Gastroesophageal sphincter (tissue), 4 donors: ENCODE measurements at regions not wholly inside any gene's neighbourhood (a gene's known extent, or its start where the extent isn't known, plus 50 kb on each side); places are given as distances from the start of the nearest gene placed in this dataset.

ENCODE experiments used
- ATAC-seq: fragments of 150-250 bp; one replicate; pipeline ENCODE4 v1.9.1; 2016; ENCODE audit warnings: mild to moderate bottlenecking, moderate library complexity
- H3K27ac ChIP-seq, 4 donors: fragments of 200-600 bp; sonication (generic) in 3 of 4; 1 replicate in 3 of 4; 2 replicates in 1 of 4; pipeline ENCODE4 v1.5.1; 2016 to 2019
- H3K27me3 ChIP-seq: fragments of 200-600 bp; sonication (generic); one replicate; pipeline ENCODE4 v1.5.1; 2019
- H3K36me3 ChIP-seq, 2 donors: fragments of 200-600 bp; sonication (generic); one replicate each; pipeline ENCODE4 v1.5.1; 2019; ENCODE audit warnings: control low read depth in 1 of 2
- H3K4me1 ChIP-seq, 3 donors: fragments of 200-600 bp; sonication (generic); 1 replicate in 2 of 3; 2 replicates in 1 of 3; pipeline ENCODE4 v1.5.1; 2016 to 2019; ENCODE audit warnings: control low read depth in 2 of 3
- H3K4me3 ChIP-seq, 2 donors: fragments of 200-600 bp; sonication (generic); one replicate each; pipeline ENCODE4 v1.5.1; 2019; ENCODE audit warnings: mild to moderate bottlenecking in 1 of 2, moderate library complexity in 1 of 2
- H3K9me3 ChIP-seq, 3 donors: fragments of 200-600 bp; sonication (generic); one replicate each; pipeline ENCODE4 v1.5.1; 2017 to 2019; ENCODE audit warnings: control low read depth in 2 of 3
- EP300 ChIP-seq: sonication (generic); formaldehyde crosslinking; IDR thresholded peaks from one replicate; pipeline ENCODE4 v1.6.1; 2017; ENCODE audit warnings: antibody characterized with exemption, mild to moderate bottlenecking
- POLR2A ChIP-seq, 2 donors: fragments of 450-650 bp; IDR thresholded peaks; one replicate each; pipeline ENCODE4 v1.6.1; 2017; ENCODE audit warnings: antibody characterized with exemption in 2 of 2, mild to moderate bottlenecking in 2 of 2, moderate library complexity in 1 of 2
- POLR2AphosphoS5 ChIP-seq: sonication (generic); formaldehyde crosslinking; IDR thresholded peaks from one replicate; pipeline ENCODE4 v1.6.1; 2017; ENCODE audit warnings: antibody characterized with exemption
- WGBS, 2 donors: methylation state at CpG; one replicate each; pipeline ENCODE4 v1.1.5; 2018; ENCODE audit warnings: low coverage in 1 of 2; 5-methylcytosine and 5-hydroxymethylcytosine counted together
- TF ChIP-seq, protein P1 (sequence below), 4 experiments: fragments of 200-600 bp in 2 of 4; fragments of 450-650 bp in 2 of 4; sonication (generic) in 1 of 4; IDR thresholded peaks; one replicate each; pipeline ENCODE4 v1.5.1; 2017 to 2019; ENCODE audit warnings: antibody characterized with exemption in 4 of 4, mild to moderate bottlenecking in 2 of 4, moderate library complexity in 2 of 4

DNA sequence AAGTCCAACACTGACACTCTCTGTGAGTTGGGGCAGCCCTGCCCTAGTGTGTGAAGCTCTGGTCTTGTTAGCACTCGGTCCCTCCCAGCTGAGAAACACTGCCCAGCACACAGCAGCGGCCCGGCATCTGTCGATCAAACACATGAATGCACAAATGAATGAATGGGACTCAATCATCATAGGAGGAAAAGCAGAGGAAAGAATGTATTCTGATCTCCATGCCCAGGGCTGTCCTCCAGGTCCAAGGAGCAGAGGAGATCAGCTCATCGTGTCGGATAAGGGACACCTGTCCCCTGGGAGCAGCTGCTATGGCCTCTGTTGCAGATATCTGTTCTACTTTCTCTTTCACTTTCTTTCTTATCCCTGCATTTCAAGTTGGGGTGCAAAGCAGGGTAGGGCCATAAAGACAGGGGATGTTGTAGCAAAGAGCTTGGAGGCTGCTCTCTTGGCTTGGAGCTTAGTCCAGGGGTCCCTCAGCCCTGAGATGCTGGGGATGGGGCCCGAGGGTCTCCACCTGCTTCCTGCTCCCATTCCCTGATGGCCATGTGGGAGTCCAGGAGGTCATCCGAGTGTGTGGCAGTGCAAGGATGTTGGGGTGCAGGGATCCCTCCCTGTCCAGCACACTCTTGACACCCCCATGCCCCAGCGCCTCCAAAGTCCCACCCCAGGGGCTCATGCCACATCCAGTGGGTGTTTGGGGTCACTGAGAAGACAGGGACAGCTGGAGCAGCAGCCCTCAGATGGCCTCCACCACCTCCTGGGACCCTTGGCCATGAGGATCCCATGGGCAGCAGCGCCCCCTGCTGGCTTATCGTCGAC is 88.2 kb downstream of the IRF8 start:
- Histone ChIP-seq H3K9me3 (no peaks in the 10 kb centered on the region), H3K27ac (no peak overlapping the region), H3K36me3 (no peaks in the 10 kb centered on the region), H3K4me1 (peaks cover 0 to 9% (median 2%) of the 10 kb centered on the region in 3 donors), H3K27me3 (peaks cover 32% of the 10 kb centered on the region), H3K4me3 (peak overlapping the region in 1 of 2 donors; percentile 20)
- peak; percentile 23 for ATAC-seq
- TF ChIP-seq, protein P1, sequence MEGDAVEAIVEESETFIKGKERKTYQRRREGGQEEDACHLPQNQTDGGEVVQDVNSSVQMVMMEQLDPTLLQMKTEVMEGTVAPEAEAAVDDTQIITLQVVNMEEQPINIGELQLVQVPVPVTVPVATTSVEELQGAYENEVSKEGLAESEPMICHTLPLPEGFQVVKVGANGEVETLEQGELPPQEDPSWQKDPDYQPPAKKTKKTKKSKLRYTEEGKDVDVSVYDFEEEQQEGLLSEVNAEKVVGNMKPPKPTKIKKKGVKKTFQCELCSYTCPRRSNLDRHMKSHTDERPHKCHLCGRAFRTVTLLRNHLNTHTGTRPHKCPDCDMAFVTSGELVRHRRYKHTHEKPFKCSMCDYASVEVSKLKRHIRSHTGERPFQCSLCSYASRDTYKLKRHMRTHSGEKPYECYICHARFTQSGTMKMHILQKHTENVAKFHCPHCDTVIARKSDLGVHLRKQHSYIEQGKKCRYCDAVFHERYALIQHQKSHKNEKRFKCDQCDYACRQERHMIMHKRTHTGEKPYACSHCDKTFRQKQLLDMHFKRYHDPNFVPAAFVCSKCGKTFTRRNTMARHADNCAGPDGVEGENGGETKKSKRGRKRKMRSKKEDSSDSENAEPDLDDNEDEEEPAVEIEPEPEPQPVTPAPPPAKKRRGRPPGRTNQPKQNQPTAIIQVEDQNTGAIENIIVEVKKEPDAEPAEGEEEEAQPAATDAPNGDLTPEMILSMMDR (IDR thresholded peaks at IDR 0.05): peak in 2 of 4 experiments; percentile 45 to 79
- TF ChIP-seq EP300: no peak
- WGBS, 2 donors: 33 to 45% methylated on average over 1 to 4 of the region's 12 CpGs

DNA sequence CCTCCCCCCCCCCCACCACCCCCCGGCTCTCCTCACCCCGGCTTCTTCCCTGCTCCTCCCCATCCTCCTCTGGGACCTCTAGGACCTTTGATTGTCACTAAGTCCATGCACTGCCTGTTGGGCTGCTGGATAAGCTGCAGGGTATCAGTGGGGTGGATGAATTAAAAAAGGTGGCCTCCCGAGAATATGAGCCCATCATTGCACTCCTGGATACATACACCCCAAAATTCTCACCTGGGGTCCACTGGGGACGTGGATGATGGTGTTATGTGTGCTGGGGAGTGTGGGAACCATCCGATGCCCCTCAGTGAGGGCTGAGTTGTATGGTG is 88.8 kb downstream of the IRF8 start:
- Histone ChIP-seq H3K4me3 (no peak overlapping the region), H3K4me1 (peaks cover 0 to 9% (median 2%) of the 10 kb centered on the region in 3 donors), H3K36me3 (no peaks in the 10 kb centered on the region), H3K27me3 (peaks cover 32% of the 10 kb centered on the region), H3K27ac (no peak overlapping the region), H3K9me3 (no peaks in the 10 kb centered on the region)
- 75 to 83% methylated on average over 1 to 2 of the region's 5 CpGs for WGBS, 2 donors
- ATAC-seq: peak; percentile 28
- TF ChIP-seq POLR2AphosphoS5: no peak
- no peak for TF ChIP-seq EP300
- no peak for TF ChIP-seq POLR2A (IDR thresholded peaks at IDR 0.05)
- TF ChIP-seq, protein P1 (IDR thresholded peaks at IDR 0.05): peak in 1 of 4 experiments; percentile 34

DNA sequence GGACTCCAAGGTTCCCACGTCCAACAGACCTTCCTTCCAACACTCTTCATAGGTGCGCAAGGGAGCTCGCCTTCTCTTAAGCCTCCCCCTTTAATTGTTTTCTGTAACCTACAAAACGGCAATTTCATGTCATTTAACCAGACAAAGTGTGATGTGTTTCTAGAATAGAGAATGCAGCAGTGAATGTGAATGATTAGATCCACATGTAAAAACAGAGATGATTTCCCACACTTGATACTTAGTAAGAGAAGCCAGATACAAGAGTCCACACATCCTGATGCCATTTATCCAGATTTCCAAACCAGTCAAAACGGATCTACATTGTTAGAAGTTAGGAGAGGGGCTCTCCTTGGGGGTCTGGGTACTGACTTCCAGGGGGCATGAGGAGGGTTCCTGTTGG is 89.3 kb downstream of the IRF8 start:
- Histone ChIP-seq H3K9me3 (no peaks in the 10 kb centered on the region), H3K27ac (no peak overlapping the region), H3K4me3 (no peak overlapping the region), H3K4me1 (peaks cover 0 to 9% (median 2%) of the 10 kb centered on the region in 3 donors), H3K27me3 (peaks cover 30% of the 10 kb centered on the region), H3K36me3 (no peaks in the 10 kb centered on the region)
- 77 to 83% methylated on average over 4 of the region's 5 CpGs for WGBS, 2 donors
- ATAC-seq: no peak
- no peak for TF ChIP-seq POLR2AphosphoS5
- no peak for TF ChIP-seq EP300
- TF ChIP-seq, protein P1 (IDR thresholded peaks at IDR 0.05): no peak
- TF ChIP-seq POLR2A (IDR thresholded peaks at IDR 0.05): no peak

DNA sequence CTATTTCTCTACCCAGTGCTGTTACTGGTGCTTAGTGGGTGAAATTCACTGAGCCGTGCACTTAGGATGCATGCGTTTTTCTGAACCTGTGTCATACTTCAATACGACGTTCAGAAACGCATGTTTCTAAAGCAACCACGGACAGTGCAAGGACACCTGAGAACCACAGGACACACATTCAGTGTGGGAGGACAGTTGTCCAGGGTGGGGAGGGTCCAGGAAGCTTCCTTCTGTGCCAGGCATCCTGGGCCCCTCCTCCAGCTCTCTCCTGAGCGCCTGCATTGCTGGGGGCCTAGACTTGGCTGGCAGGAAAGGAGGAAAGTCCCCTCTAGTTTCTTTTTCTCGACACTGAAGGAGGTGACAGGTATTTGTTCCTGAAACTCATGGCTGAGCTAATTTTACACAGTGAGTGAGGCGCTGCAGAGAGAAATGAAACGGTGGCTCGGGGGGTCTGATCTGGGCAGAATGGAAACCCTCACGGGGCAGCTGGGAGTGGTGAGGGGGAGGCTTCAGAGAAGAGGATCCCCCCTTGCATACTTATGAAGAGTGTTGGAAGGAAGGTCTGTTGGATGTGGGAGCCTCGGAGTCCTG is 89.9 kb downstream of the IRF8 start:
- no peak for TF ChIP-seq EP300
- TF ChIP-seq POLR2AphosphoS5: no peak
- TF ChIP-seq POLR2A (IDR thresholded peaks at IDR 0.05): no peak
- TF ChIP-seq, protein P1 (IDR thresholded peaks at IDR 0.05): no peak
- Histone ChIP-seq H3K4me3 (no peak overlapping the region), H3K4me1 (peaks cover 0 to 9% (median 2%) of the 10 kb centered on the region in 3 donors), H3K9me3 (no peaks in the 10 kb centered on the region), H3K36me3 (no peaks in the 10 kb centered on the region), H3K27ac (no peak overlapping the region), H3K27me3 (peaks cover 25% of the 10 kb centered on the region)
- ATAC-seq: no peak
- WGBS, 2 donors: 77 to 83% methylated on average over 4 to 6 of the region's 13 CpGs

DNA sequence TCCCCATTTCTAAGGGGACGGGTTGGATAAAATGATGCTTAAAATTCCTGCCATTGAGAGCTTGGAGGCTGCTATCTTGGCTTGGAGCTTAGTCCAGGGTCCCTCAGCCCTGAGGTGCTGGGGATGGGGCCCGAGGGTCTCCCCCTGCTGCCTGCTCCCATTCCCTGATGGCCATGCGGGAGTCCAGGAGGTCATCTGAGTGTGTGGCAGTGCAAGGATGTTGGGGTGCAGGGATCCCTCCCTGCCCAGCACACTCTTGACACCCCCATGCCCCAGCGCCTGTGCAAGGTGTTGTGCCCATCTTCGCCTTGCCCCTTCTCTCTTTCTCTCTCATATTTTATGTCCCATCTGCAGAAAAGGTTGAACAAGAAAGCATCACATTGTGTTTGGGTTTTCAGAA is 90.4 kb downstream of the IRF8 start:
- Histone ChIP-seq H3K27ac (no peak overlapping the region), H3K9me3 (no peaks in the 10 kb centered on the region), H3K4me3 (no peak overlapping the region), H3K36me3 (no peaks in the 10 kb centered on the region), H3K4me1 (peaks cover 0 to 9% (median 2%) of the 10 kb centered on the region in 3 donors), H3K27me3 (peaks cover 21% of the 10 kb centered on the region)
- ATAC-seq: no peak
- TF ChIP-seq EP300: no peak
- WGBS, 2 donors: 84% methylated on average over 4 of the region's 5 CpGs; no CpG with 5 or more reads in 1 of the 2 donors
